Hepatocyte (in vitro differentiated cells): ENCODE measurements at regions not wholly inside any gene's neighbourhood (a gene's known extent, or its start where the extent isn't known, plus 50 kb on each side); places are given as distances from the start of the nearest gene placed in this dataset.

Experiments used
- CTCF ChIP-seq: fragments of 200-600 bp; sonication (generic); IDR thresholded peaks from 2 replicates; pipeline ENCODE4 v1.5.1; 2016; ENCODE audit warnings: antibody characterized with exemption, mild to moderate bottlenecking; ENCODE audit not compliant: poor library complexity
- EZH2 ChIP-seq: fragments of 200-600 bp; sonication (generic); IDR thresholded peaks from 2 replicates; pipeline ENCODE4 v1.6.1; 2016; ENCODE audit warnings: antibody characterized with exemption, mild to moderate bottlenecking, borderline replicate concordance
- EZH2phosphoT487 ChIP-seq: fragments of 200-600 bp; sonication (generic); IDR thresholded peaks from one replicate; pipeline ENCODE4 v1.6.1; 2018; ENCODE audit warnings: antibody characterized with exemption, mild to moderate bottlenecking, low read depth, moderate library complexity; ENCODE audit not compliant: unreplicated experiment, severe bottlenecking

GRCh38 chr1:69410457-69410850, 157.3 kb upstream of the LRRC7 start:
- no peak for TF ChIP-seq CTCF
- no peak for TF ChIP-seq EZH2
- TF ChIP-seq EZH2phosphoT487 = no peak
